ENCODE measurements at regions not wholly inside any gene's neighbourhood (a gene's known extent, or its start where the extent isn't known, plus 50 kb on each side); places are given as distances from the start of the nearest gene placed in this dataset.

DNA sequence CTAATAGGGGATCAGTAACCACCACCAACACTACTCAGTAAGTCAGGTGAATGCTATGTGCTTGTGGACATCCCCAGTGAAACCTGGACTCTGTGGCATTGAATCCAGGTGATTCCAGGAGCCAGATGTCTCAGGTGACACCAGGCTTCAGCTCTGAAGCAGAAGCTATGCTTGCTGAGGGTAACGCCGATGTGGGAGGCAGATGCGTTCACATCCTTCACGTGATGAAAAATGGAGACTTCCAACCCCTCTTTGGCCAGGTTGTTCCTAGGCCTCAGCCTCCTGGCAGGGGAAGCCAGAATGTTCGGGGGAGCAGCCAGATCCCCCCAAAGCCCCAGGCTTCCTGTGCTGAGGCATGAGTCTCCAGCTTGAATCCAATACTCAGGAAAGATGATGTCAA, 209.8 kb upstream of the PDE10A start:
- Mint-ChIP-seq H3K4me3 (no peak overlapping the region), H3K36me3 (ENCODE audit: low read depth) (peaks cover 11% of the 10 kb centered on the region), H3K4me1 (peaks cover 55% of the 10 kb centered on the region), H3K27me3 (ENCODE audit: low read depth, poor library complexity) (peaks cover 15% of the 10 kb centered on the region), H3K27ac (no peak overlapping the region), H3K9me3 (peaks cover 31% of the 10 kb centered on the region)
- no peak for DNase-seq
- TF ChIP-seq, protein P1, sequence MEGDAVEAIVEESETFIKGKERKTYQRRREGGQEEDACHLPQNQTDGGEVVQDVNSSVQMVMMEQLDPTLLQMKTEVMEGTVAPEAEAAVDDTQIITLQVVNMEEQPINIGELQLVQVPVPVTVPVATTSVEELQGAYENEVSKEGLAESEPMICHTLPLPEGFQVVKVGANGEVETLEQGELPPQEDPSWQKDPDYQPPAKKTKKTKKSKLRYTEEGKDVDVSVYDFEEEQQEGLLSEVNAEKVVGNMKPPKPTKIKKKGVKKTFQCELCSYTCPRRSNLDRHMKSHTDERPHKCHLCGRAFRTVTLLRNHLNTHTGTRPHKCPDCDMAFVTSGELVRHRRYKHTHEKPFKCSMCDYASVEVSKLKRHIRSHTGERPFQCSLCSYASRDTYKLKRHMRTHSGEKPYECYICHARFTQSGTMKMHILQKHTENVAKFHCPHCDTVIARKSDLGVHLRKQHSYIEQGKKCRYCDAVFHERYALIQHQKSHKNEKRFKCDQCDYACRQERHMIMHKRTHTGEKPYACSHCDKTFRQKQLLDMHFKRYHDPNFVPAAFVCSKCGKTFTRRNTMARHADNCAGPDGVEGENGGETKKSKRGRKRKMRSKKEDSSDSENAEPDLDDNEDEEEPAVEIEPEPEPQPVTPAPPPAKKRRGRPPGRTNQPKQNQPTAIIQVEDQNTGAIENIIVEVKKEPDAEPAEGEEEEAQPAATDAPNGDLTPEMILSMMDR (IDR thresholded peaks at IDR 0.05): no peak

DNA sequence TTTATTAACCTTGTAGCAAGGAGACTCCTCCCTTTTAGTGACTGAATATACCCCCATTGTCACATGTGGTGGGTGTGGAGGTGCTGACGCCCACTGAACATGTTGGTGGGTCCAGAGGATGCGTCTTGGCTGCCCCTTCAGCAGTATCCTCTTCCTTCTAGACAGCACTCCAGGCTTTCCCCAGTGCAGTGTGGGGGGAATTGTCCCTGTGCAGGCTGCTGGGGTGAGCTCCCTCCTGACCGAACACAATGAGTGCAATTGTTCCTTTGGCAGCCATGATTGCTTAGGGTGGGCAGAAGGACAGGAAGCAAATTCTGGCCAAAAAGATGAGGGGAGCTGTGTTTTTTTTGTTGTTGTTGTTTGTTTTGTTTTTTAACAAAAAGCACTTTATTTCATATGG, 209.3 kb upstream of the PDE10A start:
- Mint-ChIP-seq H3K27ac (no peak overlapping the region), H3K36me3 (ENCODE audit: low read depth) (peaks cover 11% of the 10 kb centered on the region), H3K4me3 (no peak overlapping the region), H3K4me1 (peaks cover 52% of the 10 kb centered on the region), H3K9me3 (peaks cover 36% of the 10 kb centered on the region), H3K27me3 (ENCODE audit: low read depth, poor library complexity) (peaks cover 15% of the 10 kb centered on the region)
- no peak for DNase-seq
- TF ChIP-seq, protein P1 (IDR thresholded peaks at IDR 0.05): no peak

DNA sequence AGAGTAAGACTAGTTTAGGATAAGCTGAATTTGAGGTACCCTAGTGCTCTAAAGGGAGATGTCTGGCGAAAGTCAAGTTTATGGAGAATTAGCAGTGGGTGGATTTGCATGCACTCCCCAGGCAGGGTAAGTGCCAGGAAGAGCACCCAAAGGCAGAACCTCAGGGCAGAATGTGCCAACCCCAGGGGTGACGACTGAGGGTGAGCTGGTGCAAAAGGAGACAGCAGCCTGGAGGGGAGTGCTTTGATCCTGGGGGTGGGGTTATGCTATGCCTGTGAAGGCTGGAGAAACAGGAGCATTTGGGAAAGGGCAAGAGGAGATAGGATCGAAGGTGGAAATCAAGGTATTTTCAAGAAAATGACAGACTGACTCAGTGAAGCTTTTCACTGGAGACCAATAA, 208.5 kb upstream of the PDE10A start:
- peaks cover 45% of the 10 kb centered on the region for H3K4me1 Mint-ChIP-seq
- no peak overlapping the region for H3K4me3 Mint-ChIP-seq
- DNase-seq: no peak
- H3K9me3 Mint-ChIP-seq: peaks cover 43% of the 10 kb centered on the region
- H3K36me3 Mint-ChIP-seq (ENCODE audit: low read depth): peaks cover 11% of the 10 kb centered on the region
- H3K27me3 Mint-ChIP-seq (ENCODE audit: low read depth, poor library complexity): peaks cover 16% of the 10 kb centered on the region
- no peak overlapping the region for H3K27ac Mint-ChIP-seq
- TF ChIP-seq, protein P1 (IDR thresholded peaks at IDR 0.05): no peak

DNA sequence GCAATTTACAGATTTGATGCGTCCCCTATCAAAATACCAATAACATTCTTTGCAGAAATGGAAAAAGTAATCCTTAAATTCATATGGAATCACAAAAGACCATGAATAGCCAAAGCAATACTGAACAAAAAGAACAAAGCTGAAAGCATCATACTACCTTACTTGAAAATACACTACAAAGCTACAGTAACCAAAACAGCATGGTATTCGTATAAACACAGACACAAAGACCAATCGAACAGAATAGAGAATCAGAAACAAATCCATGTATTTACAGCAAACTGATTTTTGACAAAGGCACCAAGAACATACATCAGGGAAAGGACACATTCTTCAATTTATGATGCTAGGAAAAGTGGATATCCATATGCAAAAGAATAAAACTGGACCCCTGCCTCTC, 206.5 kb upstream of the PDE10A start:
- no peak for DNase-seq
- Mint-ChIP-seq H3K27ac (no peak overlapping the region), H3K27me3 (ENCODE audit: low read depth, poor library complexity) (peaks cover 12% of the 10 kb centered on the region), H3K4me1 (peaks cover 24% of the 10 kb centered on the region), H3K36me3 (ENCODE audit: low read depth) (peaks cover 11% of the 10 kb centered on the region), H3K9me3 (peaks cover 48% of the 10 kb centered on the region), H3K4me3 (no peak overlapping the region)
- TF ChIP-seq, protein P1 (IDR thresholded peaks at IDR 0.05): no peak

DNA sequence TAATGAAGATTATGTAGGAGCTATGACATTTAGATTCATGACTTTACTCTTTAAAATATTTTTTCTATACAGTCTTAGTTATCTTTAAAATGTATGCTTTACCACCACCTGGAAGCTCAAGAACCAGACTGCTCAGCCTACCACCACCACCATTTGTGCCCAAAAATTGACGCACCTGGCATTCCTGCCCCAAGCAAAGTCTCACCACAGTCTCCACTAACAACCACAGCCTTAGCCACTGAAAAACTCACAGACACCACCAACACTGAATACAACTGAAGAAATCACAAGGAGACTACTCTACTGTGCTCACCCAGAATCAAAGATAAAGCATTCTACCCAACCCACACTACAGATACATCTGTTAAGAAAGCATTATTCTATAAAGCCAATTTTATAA, 201.9 kb upstream of the PDE10A start:
- TF ChIP-seq, protein P1 (IDR thresholded peaks at IDR 0.05): no peak
- peaks cover 29% of the 10 kb centered on the region for H3K27me3 Mint-ChIP-seq (ENCODE audit: low read depth, poor library complexity)
- H3K9me3 Mint-ChIP-seq: peaks cover 38% of the 10 kb centered on the region
- no peak overlapping the region for H3K27ac Mint-ChIP-seq
- H3K4me3 Mint-ChIP-seq: no peak overlapping the region
- no peak for DNase-seq
- no peaks in the 10 kb centered on the region for H3K4me1 Mint-ChIP-seq
- peaks cover 8% of the 10 kb centered on the region for H3K36me3 Mint-ChIP-seq (ENCODE audit: low read depth)

DNA sequence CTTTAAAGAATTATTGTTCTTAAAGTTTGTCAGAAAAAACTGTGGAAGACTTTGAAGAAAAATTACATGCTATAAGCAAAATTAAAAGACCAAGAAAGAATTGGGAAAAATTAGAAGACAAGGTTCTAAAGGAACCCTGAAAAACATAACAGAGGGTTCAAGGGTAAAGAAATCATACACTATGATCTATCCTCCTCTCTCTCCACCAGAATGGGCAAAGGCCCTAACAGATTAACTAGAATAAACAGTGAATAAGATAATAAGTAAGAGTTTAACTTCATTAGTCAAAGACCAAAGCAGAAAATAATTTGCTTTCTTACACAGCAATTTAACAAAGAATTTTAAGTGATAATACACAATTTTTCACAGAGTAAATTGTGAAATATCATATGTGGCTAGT, 201.2 kb upstream of the PDE10A start:
- H3K9me3 Mint-ChIP-seq: peaks cover 31% of the 10 kb centered on the region
- H3K4me1 Mint-ChIP-seq: no peaks in the 10 kb centered on the region
- no peak overlapping the region for H3K4me3 Mint-ChIP-seq
- H3K27ac Mint-ChIP-seq: no peak overlapping the region
- peaks cover under 1% of the 10 kb centered on the region for H3K36me3 Mint-ChIP-seq (ENCODE audit: low read depth)
- no peak for DNase-seq
- peaks cover 29% of the 10 kb centered on the region for H3K27me3 Mint-ChIP-seq (ENCODE audit: low read depth, poor library complexity)
- TF ChIP-seq, protein P1 (IDR thresholded peaks at IDR 0.05): no peak
